ENCODE measurements at regions not wholly inside any gene's neighbourhood (a gene's known extent, or its start where the extent isn't known, plus 50 kb on each side); places are given as distances from the start of the nearest gene placed in this dataset.

GRCh38 chr14:50021261-50022031 lies 94.9 kb downstream of the VCPKMT start:
- H3K9ac ChIP-seq (ENCODE audit: low read length), result no peak overlapping the region
- peaks cover 22% of the 10 kb centered on the region for H3K9me3 ChIP-seq (ENCODE audit: low read length)
- no peak overlapping the region for H3K4me3 ChIP-seq (ENCODE audit: low read depth, low read length, poor library complexity, severe bottlenecking)
- H3F3A ChIP-seq (ENCODE audit: insufficient read depth, low read length), result no peaks in the 10 kb centered on the region
- TF ChIP-seq, protein P1, sequence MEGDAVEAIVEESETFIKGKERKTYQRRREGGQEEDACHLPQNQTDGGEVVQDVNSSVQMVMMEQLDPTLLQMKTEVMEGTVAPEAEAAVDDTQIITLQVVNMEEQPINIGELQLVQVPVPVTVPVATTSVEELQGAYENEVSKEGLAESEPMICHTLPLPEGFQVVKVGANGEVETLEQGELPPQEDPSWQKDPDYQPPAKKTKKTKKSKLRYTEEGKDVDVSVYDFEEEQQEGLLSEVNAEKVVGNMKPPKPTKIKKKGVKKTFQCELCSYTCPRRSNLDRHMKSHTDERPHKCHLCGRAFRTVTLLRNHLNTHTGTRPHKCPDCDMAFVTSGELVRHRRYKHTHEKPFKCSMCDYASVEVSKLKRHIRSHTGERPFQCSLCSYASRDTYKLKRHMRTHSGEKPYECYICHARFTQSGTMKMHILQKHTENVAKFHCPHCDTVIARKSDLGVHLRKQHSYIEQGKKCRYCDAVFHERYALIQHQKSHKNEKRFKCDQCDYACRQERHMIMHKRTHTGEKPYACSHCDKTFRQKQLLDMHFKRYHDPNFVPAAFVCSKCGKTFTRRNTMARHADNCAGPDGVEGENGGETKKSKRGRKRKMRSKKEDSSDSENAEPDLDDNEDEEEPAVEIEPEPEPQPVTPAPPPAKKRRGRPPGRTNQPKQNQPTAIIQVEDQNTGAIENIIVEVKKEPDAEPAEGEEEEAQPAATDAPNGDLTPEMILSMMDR (IDR thresholded peaks at IDR 0.05; ENCODE audit: low read length), result no peak
- no peak for TF ChIP-seq EZH2 (IDR thresholded peaks at IDR 0.05; ENCODE audit: borderline replicate concordance, low read length)
- H3K4me2 ChIP-seq (ENCODE audit: low read length), result no peak overlapping the region
- H2AFZ ChIP-seq (ENCODE audit: low read length), result no peak overlapping the region
- peaks cover 4% of the 10 kb centered on the region; the same call in 1 of the 2 replicates for H3K36me3 ChIP-seq (ENCODE audit: insufficient read depth, low read length)
- H3K27me3 ChIP-seq (ENCODE audit: insufficient read depth, low read length), result peaks cover 14% of the 10 kb centered on the region; the same call in 1 of the 2 replicates
- H3K4me1 ChIP-seq (ENCODE audit: insufficient read depth, low read length, severe bottlenecking), result no peaks in the 10 kb centered on the region
- no peak overlapping the region for H3K27ac ChIP-seq (ENCODE audit: low read depth, low read length, poor library complexity, severe bottlenecking)
- no peaks in the 10 kb centered on the region for H3K79me2 ChIP-seq (ENCODE audit: insufficient read depth, low read length)
- H3K9me2 ChIP-seq (ENCODE audit: low read depth, low read length), result no peaks in the 10 kb centered on the region
- H4K20me1 ChIP-seq (ENCODE audit: insufficient read depth, low read length), result no peaks in the 10 kb centered on the region

DNA sequence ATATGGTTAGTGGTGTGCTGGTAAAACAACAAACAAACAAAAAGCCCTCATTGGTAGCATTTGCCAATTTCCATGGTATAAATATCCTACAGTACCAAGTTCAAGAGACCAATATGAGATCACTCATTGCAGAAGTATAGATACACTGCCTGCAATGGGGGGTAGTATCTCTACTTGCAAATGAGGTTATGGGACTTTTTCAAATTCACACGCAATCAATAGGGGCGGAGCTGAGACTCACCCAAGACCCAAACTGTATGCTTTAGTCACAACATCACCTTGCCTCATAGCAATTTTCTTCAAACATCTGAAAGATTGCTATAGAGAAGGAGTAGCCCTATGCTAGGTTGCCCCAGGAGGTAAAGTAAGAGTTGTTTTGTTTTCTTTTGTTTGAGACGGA lies 93.7 kb downstream of the VCPKMT start:
- H3K4me3 ChIP-seq (ENCODE audit: low read depth, low read length, poor library complexity, severe bottlenecking), result no peak overlapping the region
- H3K36me3 ChIP-seq (ENCODE audit: insufficient read depth, low read length), result peaks cover 4% of the 10 kb centered on the region; the same call in 1 of the 2 replicates
- no peaks in the 10 kb centered on the region for H3K79me2 ChIP-seq (ENCODE audit: insufficient read depth, low read length)
- H3K27ac ChIP-seq (ENCODE audit: low read depth, low read length, poor library complexity, severe bottlenecking), result no peak overlapping the region
- TF ChIP-seq, protein P1 (IDR thresholded peaks at IDR 0.05; ENCODE audit: low read length), result no peak
- no peak for TF ChIP-seq EZH2 (IDR thresholded peaks at IDR 0.05; ENCODE audit: borderline replicate concordance, low read length)
- H2AFZ ChIP-seq (ENCODE audit: low read length), result no peak overlapping the region
- H3F3A ChIP-seq (ENCODE audit: insufficient read depth, low read length), result no peaks in the 10 kb centered on the region
- H4K20me1 ChIP-seq (ENCODE audit: insufficient read depth, low read length), result no peaks in the 10 kb centered on the region
- H3K9ac ChIP-seq (ENCODE audit: low read length), result no peak overlapping the region
- H3K4me2 ChIP-seq (ENCODE audit: low read length), result no peak overlapping the region
- peaks cover 14% of the 10 kb centered on the region; the same call in 1 of the 2 replicates for H3K27me3 ChIP-seq (ENCODE audit: insufficient read depth, low read length)
- H3K9me2 ChIP-seq (ENCODE audit: low read depth, low read length), result no peaks in the 10 kb centered on the region
- H3K9me3 ChIP-seq (ENCODE audit: low read length), result peaks cover 22% of the 10 kb centered on the region
- no peaks in the 10 kb centered on the region for H3K4me1 ChIP-seq (ENCODE audit: insufficient read depth, low read length, severe bottlenecking)

- H3K9me2 ChIP-seq (ENCODE audit: low read depth, low read length), result no peaks in the 10 kb centered on the region
- peaks cover 22% of the 10 kb centered on the region for H3K9me3 ChIP-seq (ENCODE audit: low read length)
- peaks cover 4% of the 10 kb centered on the region; the same call in 1 of the 2 replicates for H3K36me3 ChIP-seq (ENCODE audit: insufficient read depth, low read length)
- H3K9ac ChIP-seq (ENCODE audit: low read length), result no peak overlapping the region
- H4K20me1 ChIP-seq (ENCODE audit: insufficient read depth, low read length), result no peaks in the 10 kb centered on the region
- H3K4me2 ChIP-seq (ENCODE audit: low read length), result no peak overlapping the region
- peaks cover 14% of the 10 kb centered on the region; the same call in 1 of the 2 replicates for H3K27me3 ChIP-seq (ENCODE audit: insufficient read depth, low read length)
- no peaks in the 10 kb centered on the region for H3K4me1 ChIP-seq (ENCODE audit: insufficient read depth, low read length, severe bottlenecking)
- H3K27ac ChIP-seq (ENCODE audit: low read depth, low read length, poor library complexity, severe bottlenecking), result no peak overlapping the region
- no peaks in the 10 kb centered on the region for H3K79me2 ChIP-seq (ENCODE audit: insufficient read depth, low read length)
- no peaks in the 10 kb centered on the region for H3F3A ChIP-seq (ENCODE audit: insufficient read depth, low read length)
- TF ChIP-seq EZH2 (IDR thresholded peaks at IDR 0.05; ENCODE audit: borderline replicate concordance, low read length), result no peak
- TF ChIP-seq, protein P1 (IDR thresholded peaks at IDR 0.05; ENCODE audit: low read length), result no peak
- H2AFZ ChIP-seq (ENCODE audit: low read length), result no peak overlapping the region
- H3K4me3 ChIP-seq (ENCODE audit: low read depth, low read length, poor library complexity, severe bottlenecking), result no peak overlapping the region
Observed at GRCh38 chr14:50023671-50024490, 92.5 kb downstream of the VCPKMT start.
